ENCODE measurements at regions not wholly inside any gene's neighbourhood (a gene's known extent, or its start where the extent isn't known, plus 50 kb on each side); places are given as distances from the start of the nearest gene placed in this dataset.
"Not testable (repeated sequence)": the region's sequence is repeated elsewhere in the genome, so short reads cannot be mapped to it uniquely, and the experiment has no call there.

DNA sequence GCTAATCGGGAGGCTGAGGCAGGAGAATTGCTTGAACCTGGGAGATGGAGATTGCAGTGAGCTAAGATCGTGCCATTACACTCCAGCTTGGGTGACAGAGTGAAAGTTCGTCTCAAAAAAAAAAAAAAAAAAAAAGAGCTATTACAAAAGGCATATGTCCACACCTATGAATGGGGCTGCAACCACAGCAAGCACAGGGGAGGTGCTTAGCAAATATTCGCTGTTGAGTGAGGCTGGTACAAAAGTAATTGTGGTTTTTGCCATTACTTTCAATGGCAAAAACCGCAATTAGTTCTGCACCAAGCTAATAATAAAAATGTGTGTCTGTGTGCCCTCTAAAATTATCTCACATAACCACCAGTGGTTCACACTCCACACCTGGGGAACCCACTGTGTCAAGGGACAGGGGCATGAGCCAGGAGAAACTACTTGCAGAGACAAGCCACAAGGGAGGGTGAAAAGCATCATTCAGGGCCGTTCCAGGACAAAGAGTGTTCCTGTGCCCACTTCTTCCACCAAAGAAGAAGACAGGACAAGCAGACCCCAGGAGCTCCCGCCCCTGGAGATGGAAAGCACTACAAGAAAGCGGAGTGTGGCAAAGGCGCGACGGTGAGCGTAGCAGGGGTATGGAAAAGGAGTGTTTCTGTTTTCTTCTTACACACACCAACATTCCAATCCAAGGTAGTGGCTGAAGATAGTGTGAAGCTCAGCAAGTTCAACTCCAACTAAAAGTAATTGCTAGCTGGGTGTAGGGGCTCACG lies 84.4 kb upstream of the CNEP1R1 start:
- no peak for DNase-seq

DNA sequence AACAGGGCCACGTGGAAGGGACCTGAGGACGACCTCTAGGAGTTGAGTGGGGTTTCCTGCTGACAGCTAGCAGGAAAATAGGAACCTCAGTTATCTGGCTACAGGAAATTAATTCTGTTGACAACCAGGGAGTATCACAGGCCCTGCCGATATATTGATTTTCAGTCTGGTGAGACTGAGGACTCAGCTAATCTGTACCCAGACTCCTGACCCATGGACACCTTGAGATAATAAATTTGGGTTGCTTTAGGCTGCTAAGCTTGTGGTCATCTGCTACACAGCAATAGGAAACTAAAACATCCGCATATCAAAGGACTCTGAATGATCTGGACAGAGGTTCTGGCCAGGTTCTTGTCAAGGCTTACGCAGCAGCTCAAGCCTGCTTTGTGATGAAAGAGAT lies 80.8 kb upstream of the CNEP1R1 start:
- DNase-seq = no peak

DNA sequence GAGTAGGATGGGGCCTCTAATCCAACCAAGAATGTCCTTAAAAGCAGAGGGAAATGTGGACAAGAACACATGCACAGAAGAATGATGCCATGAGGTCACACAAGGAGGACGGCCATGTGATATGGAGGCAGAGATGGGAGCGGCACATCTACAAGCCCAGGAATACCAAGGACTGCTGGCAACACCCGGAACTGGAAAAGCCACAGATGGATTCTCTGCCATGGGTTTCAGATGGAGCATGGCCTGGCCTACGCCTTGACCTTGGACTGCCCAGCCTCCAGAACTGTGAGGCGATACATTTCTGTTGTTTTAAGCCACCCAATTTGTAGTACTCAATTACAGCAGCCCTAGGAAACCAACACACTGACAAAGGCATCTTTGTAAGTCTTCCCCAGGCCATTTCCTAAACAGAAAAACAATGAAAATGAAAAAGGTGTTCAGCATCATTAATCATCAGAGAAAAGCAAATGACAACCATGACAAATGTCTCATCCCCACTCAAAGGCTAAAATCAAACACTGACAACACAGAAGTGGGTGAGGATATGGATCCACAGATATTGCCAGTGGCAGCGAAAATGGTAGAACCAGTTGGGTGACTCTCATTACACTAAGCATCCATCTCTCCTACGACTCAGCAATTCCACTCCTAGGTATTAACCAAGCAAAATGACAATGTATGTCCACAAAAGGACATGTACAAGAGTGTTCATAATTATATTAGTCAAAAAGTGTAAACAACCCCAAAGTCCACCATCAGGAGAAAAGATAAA lies 76.9 kb upstream of the CNEP1R1 start:
- no peak for DNase-seq

DNA sequence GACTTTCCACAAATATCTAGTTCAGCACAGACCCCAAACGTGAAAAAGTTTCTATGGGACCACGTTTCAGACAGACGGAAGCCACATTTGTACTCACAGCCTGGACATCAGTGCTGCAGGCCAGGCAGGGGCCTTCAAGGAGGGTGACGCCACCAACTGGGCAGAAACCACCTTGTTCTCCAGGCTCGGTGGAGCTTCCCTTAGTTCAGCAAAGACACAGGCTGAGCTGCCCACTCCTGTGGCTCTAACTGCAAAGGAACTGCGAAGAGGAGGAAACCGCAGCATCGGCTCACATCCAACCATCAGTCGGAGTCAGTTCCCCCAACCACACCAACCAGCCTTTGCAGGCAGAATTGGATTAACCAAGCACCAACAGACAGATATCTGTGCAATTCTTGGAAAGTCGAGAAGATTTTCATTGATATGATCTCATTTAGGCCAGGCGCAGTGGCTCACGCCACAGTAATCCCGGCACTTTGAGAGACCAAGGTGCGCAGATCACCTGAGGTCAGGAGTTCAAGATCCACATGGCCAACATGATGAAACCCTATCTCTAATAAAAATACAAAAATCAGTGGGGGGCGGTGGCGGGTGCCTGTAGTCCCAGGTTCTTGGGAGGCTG lies 73.3 kb upstream of the CNEP1R1 start:
- DNase-seq = peak in 1 of 2 donors; percentile 16

DNA sequence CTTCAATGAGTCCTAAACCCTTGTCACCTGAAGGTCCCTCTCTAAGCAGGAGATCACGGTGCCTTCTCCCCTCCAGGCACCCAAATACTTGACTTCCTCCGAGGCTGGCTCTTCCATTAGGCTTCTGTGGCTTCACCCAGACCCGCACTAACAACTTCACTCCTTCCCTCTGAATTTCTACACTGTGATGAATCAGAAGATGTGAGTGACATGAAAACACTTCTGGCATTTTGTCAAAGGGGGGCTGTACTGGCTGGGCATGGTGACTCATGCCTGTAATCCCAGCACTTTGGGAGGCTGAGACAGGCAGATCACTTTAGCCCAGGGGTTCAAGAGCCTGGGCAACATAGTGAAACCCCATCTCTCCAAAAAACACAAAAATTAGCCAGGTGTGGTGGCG lies 72.6 kb upstream of the CNEP1R1 start:
- DNase-seq = no peak

DNA sequence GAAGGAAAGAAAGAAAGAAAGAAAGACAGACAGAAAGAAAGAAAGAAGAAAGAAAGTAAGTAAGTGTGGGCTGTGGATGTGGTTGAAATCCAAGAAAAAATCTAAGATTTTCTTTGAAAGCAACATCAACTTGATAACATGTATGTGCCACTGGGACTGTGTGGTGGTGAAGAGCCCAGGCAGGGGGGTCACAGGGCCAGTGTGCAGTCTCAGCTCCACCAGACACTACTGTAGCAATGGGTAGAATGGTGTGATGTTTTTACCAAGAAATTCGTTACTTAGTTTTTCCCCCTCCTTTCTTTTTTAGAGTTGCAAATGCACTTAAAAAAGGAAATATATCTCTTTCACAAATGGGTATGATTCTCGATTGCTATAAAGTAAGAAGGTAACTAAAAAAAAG lies 71.9 kb upstream of the CNEP1R1 start:
- no peak for DNase-seq

DNA sequence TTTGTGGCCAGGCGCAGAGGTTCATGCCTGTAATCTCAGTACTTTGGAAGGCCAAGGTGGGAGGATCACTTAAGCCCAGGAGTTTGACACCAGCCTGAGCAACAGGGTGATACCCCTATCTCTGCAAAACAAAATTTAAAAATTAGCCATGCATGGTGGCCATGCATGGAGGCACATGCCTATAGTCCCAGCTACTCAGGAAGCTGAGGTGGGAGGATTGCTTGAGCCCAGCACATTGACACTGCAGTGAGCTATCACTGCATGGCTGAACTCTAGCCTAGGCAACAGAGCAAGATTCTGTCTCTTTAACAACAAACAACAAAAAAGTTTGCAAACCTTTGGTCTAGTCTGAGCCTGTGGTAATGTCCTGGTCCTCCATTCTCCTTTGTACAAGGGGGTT lies 69.2 kb upstream of the CNEP1R1 start:
- no peak for DNase-seq

DNA sequence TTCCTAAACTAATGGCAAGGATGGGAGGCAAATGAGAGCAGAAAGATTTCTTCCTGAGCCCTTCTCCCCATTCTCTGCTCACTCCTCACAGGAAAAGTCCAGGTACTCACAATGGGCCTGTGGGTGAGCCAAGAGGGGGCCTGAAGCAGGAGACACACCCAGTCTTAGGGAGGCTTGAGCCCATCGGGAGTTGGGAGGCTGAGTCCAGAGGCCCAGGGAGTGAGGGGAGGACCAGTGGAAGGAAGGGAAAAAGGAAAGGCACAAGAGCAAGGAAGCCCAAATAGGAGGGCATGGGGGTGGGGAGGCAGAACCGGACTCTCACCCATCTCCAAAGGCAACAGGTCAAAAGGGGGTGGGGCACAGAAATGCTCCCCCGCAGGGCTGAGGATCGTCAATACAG lies 68.1 kb upstream of the CNEP1R1 start:
- no peak for DNase-seq

DNA sequence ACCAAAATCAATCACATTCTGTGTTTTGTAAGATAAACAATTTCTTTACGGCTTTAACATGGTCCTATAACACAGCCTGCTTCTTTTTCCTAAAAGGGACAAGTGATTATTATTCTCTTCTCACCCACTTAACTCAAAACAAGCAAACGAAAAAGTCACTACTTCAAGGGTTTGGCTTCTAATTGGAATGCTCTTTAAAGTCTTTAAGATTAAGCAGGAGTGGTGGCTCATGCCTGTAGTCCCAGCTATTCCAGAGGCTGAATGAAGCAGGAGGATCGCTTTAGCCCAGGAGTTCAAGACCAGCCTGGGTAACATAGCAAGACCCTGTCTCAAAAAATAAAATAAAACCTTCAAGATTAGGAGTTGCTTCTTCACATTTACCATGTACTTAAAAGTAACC lies 66.6 kb upstream of the CNEP1R1 start:
- no peak for DNase-seq

DNA sequence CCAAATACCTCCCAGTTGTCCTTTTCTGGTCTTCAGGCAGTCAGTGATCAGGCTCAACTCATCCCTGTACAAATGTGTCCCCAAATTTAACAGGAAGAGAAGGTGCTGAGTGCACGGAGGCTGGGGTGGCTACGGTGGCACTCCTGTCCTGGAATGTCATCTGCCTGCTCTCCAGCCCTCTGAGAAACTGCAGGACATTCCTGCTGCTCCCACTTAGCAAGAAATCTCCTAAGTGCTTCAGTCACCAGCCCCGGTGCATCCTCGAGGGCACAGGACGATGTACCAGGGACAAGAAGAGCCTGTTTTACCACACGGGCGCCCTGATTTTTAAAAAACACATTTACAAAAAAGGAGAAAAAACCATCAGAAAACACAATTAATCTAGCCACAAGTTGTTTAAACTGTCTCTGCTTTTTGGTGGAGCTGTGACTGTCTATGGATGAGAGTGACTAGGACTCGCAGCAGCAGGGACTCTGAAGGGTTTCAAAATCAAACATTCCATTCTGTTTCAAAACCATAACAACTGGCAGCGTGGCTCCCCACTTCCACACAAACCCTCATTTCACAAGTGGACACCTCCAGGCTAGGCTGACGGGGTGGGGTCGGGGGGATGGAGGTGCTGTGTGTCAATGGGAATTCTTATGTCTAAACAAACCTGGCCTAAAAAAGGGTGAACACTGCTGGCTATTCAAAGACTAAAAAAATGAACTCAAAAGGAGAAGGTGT lies 65.3 kb upstream of the CNEP1R1 start:
- no peak for DNase-seq

DNA sequence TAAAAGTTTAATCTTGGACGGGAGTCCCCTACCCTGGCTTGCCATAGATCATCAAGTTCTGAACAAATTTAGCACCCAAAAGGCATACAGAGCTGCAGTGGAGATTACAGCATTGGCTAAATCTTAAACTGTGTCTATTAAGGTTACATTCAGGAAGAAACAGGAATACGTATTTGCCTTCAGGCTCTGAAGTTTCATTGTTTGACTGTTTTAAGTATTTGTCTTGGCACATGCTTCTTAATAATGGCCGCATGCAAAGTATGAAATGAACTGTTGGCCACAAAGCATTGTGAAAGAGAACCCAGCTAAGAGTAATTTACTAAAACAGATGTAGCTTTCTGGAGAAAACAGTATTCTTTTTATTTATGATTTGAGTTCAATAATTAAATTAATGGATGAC lies 63.9 kb upstream of the CNEP1R1 start:
- DNase-seq = no peak

DNA sequence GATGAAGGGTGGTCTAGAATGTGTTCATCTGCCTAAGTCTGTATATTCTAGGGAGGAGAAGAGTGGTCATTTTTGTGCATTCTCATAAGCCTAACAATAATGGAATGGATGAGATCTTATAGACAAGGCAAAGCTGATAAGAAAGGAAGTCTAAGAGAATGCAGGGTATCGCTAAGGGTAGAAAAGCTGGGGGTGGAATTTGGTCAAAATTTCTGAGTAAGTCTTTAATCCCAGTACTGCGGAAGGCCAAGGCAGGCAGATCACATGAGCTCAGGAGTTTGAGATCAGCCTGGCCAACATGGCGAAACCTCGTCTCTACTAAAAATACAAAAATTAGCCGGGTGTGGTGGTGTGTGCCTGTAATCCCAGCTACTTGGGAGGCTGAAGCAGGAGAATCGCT lies 62.5 kb upstream of the CNEP1R1 start:
- not testable (repeated sequence) for DNase-seq

DNA sequence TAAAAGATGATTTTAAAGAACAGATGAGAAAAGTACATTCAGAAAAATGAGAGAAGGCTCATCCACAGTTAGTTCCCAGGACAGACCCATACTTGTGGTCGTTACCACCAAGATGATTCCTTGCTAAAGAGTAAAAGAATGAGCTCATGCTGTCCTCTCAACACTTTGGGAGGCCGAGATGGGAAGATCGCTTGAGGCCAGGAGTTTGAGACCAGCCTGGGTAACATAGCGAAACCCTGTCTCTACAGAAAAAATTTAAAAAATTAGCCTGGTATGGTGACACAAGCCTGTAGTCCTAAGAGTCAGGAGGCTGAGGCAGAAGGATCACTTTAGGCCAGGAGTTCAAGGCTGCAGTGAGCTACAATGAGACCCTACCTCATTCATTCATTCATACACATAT lies 60.7 kb upstream of the CNEP1R1 start:
- no peak for DNase-seq

DNA sequence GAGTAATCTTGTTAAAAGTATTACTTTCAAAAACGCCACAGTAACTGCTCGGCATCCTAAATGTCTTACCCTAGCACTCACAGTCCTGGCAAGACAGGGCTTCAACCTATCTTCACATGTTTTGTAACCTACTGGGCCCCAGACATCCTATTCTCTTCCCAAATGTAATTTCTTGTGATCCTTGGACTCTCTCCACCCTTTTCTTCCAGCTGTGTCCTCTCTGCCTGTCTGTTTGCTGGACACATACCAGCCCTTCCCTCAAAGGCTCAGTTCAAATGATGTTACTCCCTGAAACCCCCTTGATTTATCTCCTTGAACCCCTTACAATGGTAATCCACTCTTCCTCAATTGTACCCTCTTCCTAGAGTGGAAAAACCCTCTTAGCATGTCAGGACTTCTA lies 60.1 kb upstream of the CNEP1R1 start:
- DNase-seq = no peak

DNA sequence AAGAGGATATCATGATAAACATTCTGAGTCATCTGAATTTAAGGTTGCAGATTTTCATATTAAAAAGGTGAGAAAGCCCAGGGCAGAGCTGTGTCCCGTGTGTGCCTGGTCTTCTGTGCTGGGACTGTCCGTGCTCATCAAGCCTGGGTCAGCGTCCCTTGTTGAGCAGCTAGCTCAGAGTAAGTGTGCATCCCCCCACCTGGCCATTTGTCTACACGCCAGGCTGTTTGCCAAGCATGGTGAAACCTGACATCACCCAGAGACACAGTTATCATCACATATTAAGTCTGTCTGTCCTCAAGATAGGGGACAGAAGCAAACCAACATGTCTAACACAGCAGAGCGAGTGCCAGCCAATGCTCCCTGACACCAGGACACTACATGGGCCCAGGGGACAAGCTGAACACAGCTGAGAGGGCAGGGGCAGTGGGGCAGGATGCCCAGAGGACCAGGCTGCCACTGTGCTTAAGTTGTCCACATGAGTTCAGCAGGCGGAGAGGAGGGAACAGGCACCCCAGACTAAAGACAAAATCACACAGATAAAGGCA lies 57.9 kb upstream of the CNEP1R1 start:
- no peak for DNase-seq

DNA sequence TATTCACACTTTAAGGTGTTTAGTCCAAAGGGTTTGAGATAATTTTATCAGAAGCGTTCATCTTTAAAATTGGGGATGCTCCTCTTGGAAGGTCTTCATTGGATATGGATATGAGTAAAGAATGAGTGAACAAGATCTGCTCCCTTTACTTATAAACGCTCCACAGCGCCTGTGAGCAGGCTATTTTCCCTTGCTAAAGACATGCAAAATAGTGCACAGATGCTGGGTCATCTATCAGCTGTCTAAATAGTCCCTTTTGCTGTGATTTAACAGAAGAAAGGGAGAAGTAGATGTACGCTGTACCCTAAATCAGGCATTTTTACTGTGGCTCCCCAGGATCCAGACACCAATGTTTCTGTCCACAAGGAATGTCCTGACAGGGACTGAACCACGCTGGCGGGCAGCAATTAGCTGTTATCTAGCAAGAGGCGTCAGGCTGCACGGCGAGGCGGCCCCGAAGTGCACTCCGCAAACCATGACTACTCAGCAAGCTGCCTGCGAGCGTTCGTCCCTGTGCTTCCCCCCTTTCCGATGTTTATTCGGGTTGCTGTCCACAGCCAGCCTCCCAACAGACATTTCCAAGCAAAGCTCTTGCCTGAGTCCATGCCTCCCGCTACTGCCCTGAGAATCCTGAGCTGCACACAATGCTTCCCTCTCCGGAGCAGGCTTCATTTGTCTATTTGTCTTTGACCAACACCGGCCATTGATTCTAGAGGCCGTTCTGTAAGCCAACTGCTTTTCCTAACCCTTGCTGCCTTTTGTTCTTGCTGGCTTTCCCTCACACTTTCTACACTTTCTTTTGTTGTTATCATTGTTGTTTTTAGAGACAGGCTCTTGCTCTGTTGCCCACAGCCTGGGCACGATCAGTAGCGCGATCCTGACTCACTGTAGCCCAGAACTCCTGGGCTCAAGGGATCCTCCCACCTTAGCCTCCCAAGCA lies 55.7 kb upstream of the CNEP1R1 start:
- DNase-seq = no peak

DNA sequence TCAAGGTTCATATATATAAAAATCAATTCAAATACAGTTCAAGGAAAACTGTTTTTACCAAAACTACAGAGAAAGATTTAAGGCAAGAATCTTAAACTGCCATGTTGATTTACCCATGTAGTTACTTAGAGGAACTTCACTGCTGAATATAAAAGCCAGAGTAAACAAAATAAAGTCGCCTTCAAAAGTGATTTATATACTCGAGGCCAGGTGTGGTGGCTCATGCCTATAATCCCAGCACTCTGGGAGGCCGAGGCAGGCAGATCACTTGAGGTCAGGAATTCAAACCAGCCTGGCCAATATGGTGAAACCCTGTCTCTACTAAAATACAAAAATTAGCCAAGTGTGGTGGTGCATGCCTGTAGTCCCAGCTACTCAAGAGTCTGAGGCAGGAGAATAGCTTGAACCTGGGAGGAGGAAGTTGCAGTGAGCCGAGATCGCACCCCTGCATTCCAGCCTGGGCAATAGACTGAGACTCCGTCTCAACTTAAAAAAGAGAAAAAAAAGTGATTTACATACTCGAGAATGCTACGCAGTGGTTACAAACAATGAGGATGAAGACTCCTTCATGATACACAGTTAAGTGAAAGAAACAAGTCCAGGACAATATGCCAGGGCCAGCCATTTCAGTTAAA lies 54.1 kb upstream of the CNEP1R1 start:
- DNase-seq = no peak

DNA sequence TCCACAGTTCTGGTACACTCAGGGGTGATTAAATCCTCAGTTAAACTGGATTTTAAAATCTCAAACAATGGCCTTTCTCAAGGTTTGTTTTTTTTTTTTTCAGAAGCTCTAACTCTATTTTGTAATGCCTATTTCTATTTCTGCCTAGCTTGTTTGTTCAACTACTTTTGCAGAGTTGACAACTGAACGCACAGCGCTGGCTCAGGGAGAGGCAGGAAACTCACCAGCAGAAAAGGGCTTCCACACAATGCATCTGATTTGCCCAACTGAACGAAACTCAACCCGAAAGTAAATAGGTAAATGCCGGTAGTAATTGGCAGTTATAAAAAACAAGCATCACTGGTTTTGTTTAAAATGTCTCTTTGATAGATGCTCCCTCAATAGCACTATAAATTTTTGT lies 52.7 kb upstream of the CNEP1R1 start:
- DNase-seq = no peak

DNA sequence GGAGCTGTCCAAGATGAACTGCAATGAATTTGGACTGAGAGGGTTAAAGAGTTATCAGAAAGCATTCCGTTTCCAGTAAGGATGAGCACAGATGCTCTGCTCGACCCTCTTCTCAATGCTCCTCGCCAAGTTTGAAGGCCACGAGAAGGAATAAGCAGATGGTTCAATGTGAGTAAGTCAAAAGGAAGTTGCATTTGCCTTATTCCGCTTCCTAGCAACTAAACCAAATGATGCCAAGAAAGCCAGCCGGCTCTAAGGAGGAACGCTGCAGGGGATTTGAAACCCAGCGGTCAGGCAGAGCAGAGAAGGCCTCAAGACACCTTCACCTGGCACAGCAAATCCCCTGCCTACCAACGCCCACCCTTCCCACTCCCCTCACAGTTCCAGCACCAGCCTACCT lies 52.1 kb upstream of the CNEP1R1 start:
- DNase-seq = no peak
